Stromal cell of bone marrow (primary cell): ENCODE measurements at regions not wholly inside any gene's neighbourhood (a gene's known extent, or its start where the extent isn't known, plus 50 kb on each side); places are given as distances from the start of the nearest gene placed in this dataset.
"Not testable (repeated sequence)": the region's sequence is repeated elsewhere in the genome, so short reads cannot be mapped to it uniquely, and the experiment has no call there.

Experiments
- DNase-seq: peaks from one replicate; pipeline ENCODE4 v3.0.0-alpha.2; 2012; ENCODE audit warnings: low read depth

- DNase-seq: no peak
Observed at GRCh38 chrX:121298499-121298898, 251.1 kb downstream of the GLUD2 start.

- DNase-seq: no peak
Observed at GRCh38 chrX:121301356-121301755, 253.9 kb downstream of the GLUD2 start.

GRCh38 chrX:121301822-121302221 is 254.4 kb downstream of the GLUD2 start:
- DNase-seq: no peak

GRCh38 chrX:121307449-121307848 is 260.0 kb downstream of the GLUD2 start:
- peak; percentile 6 for DNase-seq

- DNase-seq: peak; percentile 66
Observed at GRCh38 chrX:121308276-121308805, 260.9 kb downstream of the GLUD2 start.

- no peak for DNase-seq
Observed at GRCh38 chrX:121310820-121311219, 263.4 kb downstream of the GLUD2 start.

- no peak for DNase-seq
Observed at GRCh38 chrX:121320441-121320840, 273.0 kb downstream of the GLUD2 start.

- no peak for DNase-seq
Observed at GRCh38 chrX:121322159-121322558, 274.7 kb downstream of the GLUD2 start.

- DNase-seq: no peak
Observed at GRCh38 chrX:121323337-121323736, 275.9 kb downstream of the GLUD2 start.

GRCh38 chrX:121333942-121334341 is 286.5 kb downstream of the GLUD2 start:
- DNase-seq: no peak

- DNase-seq: no peak
Observed at GRCh38 chrX:121336831-121337421, 289.5 kb downstream of the GLUD2 start.

- DNase-seq: no peak
Observed at GRCh38 chrX:121337816-121338215, 290.4 kb downstream of the GLUD2 start.

GRCh38 chrX:121349263-121349662 is 301.9 kb downstream of the GLUD2 start:
- DNase-seq: no peak

GRCh38 chrX:121356139-121356849 is 308.9 kb downstream of the GLUD2 start:
- no peak for DNase-seq

- DNase-seq: no peak
Observed at GRCh38 chrX:121356850-121357171, 309.4 kb downstream of the GLUD2 start.

- DNase-seq: no peak
Observed at GRCh38 chrX:121360280-121360679, 312.9 kb downstream of the GLUD2 start.

- DNase-seq: no peak
Observed at GRCh38 chrX:121365572-121366161, 318.3 kb downstream of the GLUD2 start.

- no peak for DNase-seq
Observed at GRCh38 chrX:121374471-121374870, 327.1 kb downstream of the GLUD2 start.

GRCh38 chrX:121381915-121382314 is 334.5 kb downstream of the GLUD2 start:
- DNase-seq: not testable (repeated sequence)

- DNase-seq: no peak
Observed at GRCh38 chrX:121389976-121390714, 342.7 kb downstream of the GLUD2 start.

GRCh38 chrX:121405826-121406225 is 358.4 kb downstream of the GLUD2 start:
- DNase-seq: no peak

- no peak for DNase-seq
Observed at GRCh38 chrX:121407627-121408026, 360.2 kb downstream of the GLUD2 start.

- DNase-seq: not testable (repeated sequence)
Observed at GRCh38 chrX:121431514-121431913, 384.1 kb downstream of the GLUD2 start.
